Keratinocyte (primary cell): ENCODE measurements at regions not wholly inside any gene's neighbourhood (a gene's known extent, or its start where the extent isn't known, plus 50 kb on each side); places are given as distances from the start of the nearest gene placed in this dataset.

Experiments
- DNase-seq: peaks from one replicate; pipeline ENCODE4 v3.0.0-alpha.2; 2011; ENCODE audit warnings: low read depth, missing footprints, low spot score
- FAIRE-seq: peaks from 2 replicates; lab custom pipeline; 2011; peaks lifted over from hg19 to GRCh38; lab: Jason Lieb, UNC
- H2AFZ ChIP-seq: 2 replicates; pipeline ENCODE4 v1.6.0; 2012; ENCODE audit warnings: low read length, control low read depth, inconsistent platforms; ENCODE audit not compliant: control insufficient read depth
- H3K27ac ChIP-seq: 2 replicates; pipeline ENCODE4 v1.5.1; 2011; ENCODE audit warnings: low read length; ENCODE audit not compliant: control insufficient read depth, insufficient read depth
- H3K27me3 ChIP-seq: 3 replicates; pipeline ENCODE4 v1.6.0; 2011; ENCODE audit warnings: low read length; ENCODE audit not compliant: control insufficient read depth, insufficient read depth; ENCODE audit errors: extremely low read depth
- H3K36me3 ChIP-seq, 2 experiments: 2 replicates in 1 of 2; 3 replicates in 1 of 2; pipeline ENCODE4 v1.5.1; 2011; ENCODE audit warnings: low read length in 2 of 2, mild to moderate bottlenecking in 1 of 2; ENCODE audit not compliant: control insufficient read depth in 2 of 2, insufficient read depth in 2 of 2; ENCODE audit errors: extremely low read depth in 1 of 2
- H3K4me1 ChIP-seq: 3 replicates; pipeline ENCODE4 v1.5.1; 2011; ENCODE audit warnings: low read length; ENCODE audit not compliant: control insufficient read depth, insufficient read depth; ENCODE audit errors: extremely low read depth
- H3K4me2 ChIP-seq: 3 replicates; pipeline ENCODE4 v1.6.0; 2011; ENCODE audit warnings: low read depth, low read length; ENCODE audit not compliant: control insufficient read depth, insufficient read depth; ENCODE audit errors: extremely low read depth
- H3K4me3 ChIP-seq, 3 experiments: fragments of 200-600 bp in 1 of 3; sonication (generic) in 1 of 3; 2 replicates in 2 of 3; 3 replicates in 1 of 3; pipeline ENCODE4 v1.5.1; 2011 to 2016; ENCODE audit warnings: low read length in 3 of 3, mild to moderate bottlenecking in 3 of 3, control low read depth in 2 of 3, inconsistent platforms in 1 of 3, low read depth in 1 of 3, mixed read lengths in 1 of 3, mixed run types in 1 of 3, moderate library complexity in 1 of 3; ENCODE audit not compliant: control insufficient read depth in 2 of 3, insufficient read depth in 2 of 3; ENCODE audit errors: extremely low read depth in 1 of 3
- H3K79me2 ChIP-seq: 2 replicates; pipeline ENCODE4 v1.6.0; 2012; ENCODE audit warnings: low read length; ENCODE audit not compliant: control insufficient read depth, insufficient read depth
- H3K9ac ChIP-seq: 3 replicates; pipeline ENCODE4 v1.6.0; 2011; ENCODE audit warnings: low read length; ENCODE audit not compliant: control insufficient read depth, insufficient read depth; ENCODE audit errors: extremely low read depth
- H3K9me1 ChIP-seq: 3 replicates; pipeline ENCODE4 v1.6.0; 2011; ENCODE audit warnings: low read length; ENCODE audit not compliant: control insufficient read depth, insufficient read depth; ENCODE audit errors: extremely low read depth
- H3K9me3 ChIP-seq: 2 replicates; pipeline ENCODE4 v1.5.1; 2012; ENCODE audit warnings: low read depth, low read length; ENCODE audit not compliant: control insufficient read depth
- H4K20me1 ChIP-seq: 3 replicates; pipeline ENCODE4 v1.6.0; 2011; ENCODE audit warnings: low read length; ENCODE audit not compliant: control insufficient read depth, insufficient read depth; ENCODE audit errors: extremely low read depth
- CTCF ChIP-seq, 3 experiments: IDR thresholded peaks in 1 of 3; conservative IDR thresholded peaks in 1 of 3; optimal IDR thresholded peaks in 1 of 3; 2 replicates in 2 of 3; 3 replicates in 1 of 3; pipeline versions ENCODE3 to v1.5.1; 2011; ENCODE audit warnings: low read length in 3 of 3, mild to moderate bottlenecking in 3 of 3, moderate library complexity in 2 of 3, control low read depth in 1 of 3, inconsistent platforms in 1 of 3; ENCODE audit not compliant: insufficient read depth in 2 of 3; ENCODE audit errors: extremely low read depth in 1 of 3
- EZH2 ChIP-seq: IDR thresholded peaks from one replicate; pipeline ENCODE4 v1.6.1; 2012; ENCODE audit warnings: inconsistent platforms, mild to moderate bottlenecking, low read length, moderate library complexity
- dilution Hi-C: fragments of 300-500 bp; cut with MboI; formaldehyde crosslinking; loops from one replicate; pipeline ENCODE4 v1.7.0; 2020; ENCODE audit warnings: low sequenced_read_pairs; ENCODE audit not compliant: extremely low pct_ligation_motif_present

GRCh38 chr14:29388571-29388970 is 539.1 kb downstream of the PRKD1 start:
- H3K36me3 ChIP-seq = no peaks in the 10 kb centered on the region

GRCh38 chr14:29390081-29390832 is 537.4 kb downstream of the PRKD1 start:
- H3K27ac ChIP-seq = no peak overlapping the region
- no peak for TF ChIP-seq CTCF (optimal IDR thresholded peaks at IDR 0.05 in 1 of 3, IDR thresholded peaks at IDR 0.05 in 1 of 3, conservative IDR thresholded peaks at IDR 0.05 in 1 of 3; ENCODE audit: extremely low read depth in 1 of 3, insufficient read depth in 2 of 3, low read length in 3 of 3)
- no peak for TF ChIP-seq EZH2
- H3K9me1 ChIP-seq = no peaks in the 10 kb centered on the region
- H2AFZ ChIP-seq = no peak overlapping the region
- dilution Hi-C loops = no loop called here
- H4K20me1 ChIP-seq = no peaks in the 10 kb centered on the region
- no peak for DNase-seq
- no peaks in the 10 kb centered on the region for H3K4me1 ChIP-seq
- no peaks in the 10 kb centered on the region for H3K9me3 ChIP-seq
- no peak for FAIRE-seq
- no peaks in the 10 kb centered on the region for H3K79me2 ChIP-seq
- H3K36me3 ChIP-seq = no peaks in the 10 kb centered on the region
- no peak overlapping the region for H3K4me2 ChIP-seq
- no peaks in the 10 kb centered on the region for H3K27me3 ChIP-seq
- H3K4me3 ChIP-seq = no peak overlapping the region
- H3K9ac ChIP-seq = no peak overlapping the region

More at GRCh38 chr14:29388571-29388970, 539.1 kb downstream of the PRKD1 start:
- no peak overlapping the region for H3K27ac ChIP-seq
- no peak overlapping the region for H2AFZ ChIP-seq
- no peaks in the 10 kb centered on the region for H3K4me1 ChIP-seq
- H3K4me3 ChIP-seq = no peak overlapping the region
- TF ChIP-seq EZH2 = no peak
- no peak for TF ChIP-seq CTCF (optimal IDR thresholded peaks at IDR 0.05 in 1 of 3, IDR thresholded peaks at IDR 0.05 in 1 of 3, conservative IDR thresholded peaks at IDR 0.05 in 1 of 3; ENCODE audit: extremely low read depth in 1 of 3, insufficient read depth in 2 of 3, low read length in 3 of 3)
- dilution Hi-C loops = no loop called here
- no peak overlapping the region for H3K4me2 ChIP-seq
- DNase-seq = no peak
- no peaks in the 10 kb centered on the region for H3K9me1 ChIP-seq
- H3K9ac ChIP-seq = no peak overlapping the region
- H3K79me2 ChIP-seq = no peaks in the 10 kb centered on the region
- no peaks in the 10 kb centered on the region for H3K9me3 ChIP-seq
- FAIRE-seq = no peak
- no peaks in the 10 kb centered on the region for H4K20me1 ChIP-seq
- no peaks in the 10 kb centered on the region for H3K27me3 ChIP-seq
